Activated T-helper 2 cell treated with anti-CD3 and anti-CD28 coated beads, Interferon-gamma antibody, Interleukin-2, Interleukin-4, amounts not matched to agents 10 μg/mL and 5 μg/mL and 100 μg/mL, durations not matched to agents 14 hours and 24 hours and 36 hours (primary cell): ENCODE measurements at regions not wholly inside any gene's neighbourhood (a gene's known extent, or its start where the extent isn't known, plus 50 kb on each side); places are given as distances from the start of the nearest gene placed in this dataset.

Experiments used
- DNase-seq: peaks from one replicate; pipeline ENCODE4 v3.0.0; 2021; ENCODE audit warnings: low spot score
- H3K27ac Mint-ChIP-seq: one replicate; pipeline ENCODE4 v1.8.0; 2021; ENCODE audit warnings: mixed read lengths
- H3K27me3 Mint-ChIP-seq: one replicate; pipeline ENCODE4 v1.8.0; 2021; ENCODE audit warnings: low read depth, mixed read lengths
- H3K36me3 Mint-ChIP-seq: one replicate; pipeline ENCODE4 v1.8.0; 2021; ENCODE audit warnings: low read depth, mixed read lengths
- H3K4me1 Mint-ChIP-seq: one replicate; pipeline ENCODE4 v1.8.0; 2021; ENCODE audit warnings: low read depth, mixed read lengths
- H3K4me3 Mint-ChIP-seq: one replicate; pipeline ENCODE4 v1.8.0; 2021; ENCODE audit warnings: low read depth, mild to moderate bottlenecking, moderate library complexity, mixed read lengths
- H3K9me3 Mint-ChIP-seq: one replicate; pipeline ENCODE4 v1.8.0; 2021; ENCODE audit warnings: mixed read lengths
- intact Hi-C: fragments of 100-400 bp; cut with micrococcal nuclease; formaldehyde crosslinking; loops from one replicate; pipeline ENCODE4 v1.15.1; 2023

- intact Hi-C loops = no loop called here
- Mint-ChIP-seq H3K4me1 (no peaks in the 10 kb centered on the region), H3K36me3 (no peaks in the 10 kb centered on the region), H3K27me3 (no peaks in the 10 kb centered on the region), H3K4me3 (no peak overlapping the region), H3K27ac (no peak overlapping the region), H3K9me3 (no peaks in the 10 kb centered on the region)
- DNase-seq = no peak
These were observed 178.4 kb upstream of the CDIN1 start for GRCh38 chr15:36400936-36401585.

GRCh38 chr15:36401586-36401966 is 177.8 kb upstream of the CDIN1 start:
- Mint-ChIP-seq H3K27me3 (no peaks in the 10 kb centered on the region), H3K36me3 (no peaks in the 10 kb centered on the region), H3K9me3 (no peaks in the 10 kb centered on the region), H3K27ac (no peak overlapping the region), H3K4me1 (no peaks in the 10 kb centered on the region), H3K4me3 (no peak overlapping the region)
- intact Hi-C loops = no loop called here
- DNase-seq = no peak

GRCh38 chr15:36403351-36403750 is 176.1 kb upstream of the CDIN1 start:
- H3K4me3 Mint-ChIP-seq = no peak overlapping the region
- no peak overlapping the region for H3K27ac Mint-ChIP-seq
- intact Hi-C loops = no loop called here
- no peaks in the 10 kb centered on the region for H3K27me3 Mint-ChIP-seq
- H3K36me3 Mint-ChIP-seq = no peaks in the 10 kb centered on the region
- no peak for DNase-seq
- no peaks in the 10 kb centered on the region for H3K4me1 Mint-ChIP-seq
- no peaks in the 10 kb centered on the region for H3K9me3 Mint-ChIP-seq

- Mint-ChIP-seq H3K36me3 (no peaks in the 10 kb centered on the region), H3K27ac (no peak overlapping the region), H3K9me3 (peaks cover 7% of the 10 kb centered on the region), H3K27me3 (no peaks in the 10 kb centered on the region), H3K4me3 (no peak overlapping the region), H3K4me1 (no peaks in the 10 kb centered on the region)
- intact Hi-C loops = no loop called here
- no peak for DNase-seq
These were observed 173.1 kb upstream of the CDIN1 start for GRCh38 chr15:36406366-36406765.

- DNase-seq = no peak
- H3K4me3 Mint-ChIP-seq = no peak overlapping the region
- H3K4me1 Mint-ChIP-seq = no peaks in the 10 kb centered on the region
- peaks cover 7% of the 10 kb centered on the region for H3K9me3 Mint-ChIP-seq
- intact Hi-C loops = no loop called here
- H3K36me3 Mint-ChIP-seq = no peaks in the 10 kb centered on the region
- no peaks in the 10 kb centered on the region for H3K27me3 Mint-ChIP-seq
- no peak overlapping the region for H3K27ac Mint-ChIP-seq
These were observed 172.5 kb upstream of the CDIN1 start for GRCh38 chr15:36406911-36407310.

- Mint-ChIP-seq H3K27ac (no peak overlapping the region), H3K4me3 (no peak overlapping the region), H3K27me3 (no peaks in the 10 kb centered on the region), H3K4me1 (no peaks in the 10 kb centered on the region), H3K36me3 (no peaks in the 10 kb centered on the region), H3K9me3 (peaks cover 7% of the 10 kb centered on the region)
- DNase-seq = no peak
- intact Hi-C loops = no loop called here
These were observed 171.8 kb upstream of the CDIN1 start for GRCh38 chr15:36407647-36408046.

GRCh38 chr15:36409819-36410218 is 169.6 kb upstream of the CDIN1 start:
- Mint-ChIP-seq H3K9me3 (peaks cover 7% of the 10 kb centered on the region), H3K4me1 (no peaks in the 10 kb centered on the region), H3K36me3 (no peaks in the 10 kb centered on the region), H3K27ac (no peak overlapping the region), H3K4me3 (no peak overlapping the region), H3K27me3 (no peaks in the 10 kb centered on the region)
- no peak for DNase-seq
- intact Hi-C loops = no loop called here

- H3K4me1 Mint-ChIP-seq = no peaks in the 10 kb centered on the region
- DNase-seq = no peak
- no peaks in the 10 kb centered on the region for H3K27me3 Mint-ChIP-seq
- no peak overlapping the region for H3K27ac Mint-ChIP-seq
- no peaks in the 10 kb centered on the region for H3K36me3 Mint-ChIP-seq
- no peak overlapping the region for H3K4me3 Mint-ChIP-seq
- H3K9me3 Mint-ChIP-seq = peaks cover 6% of the 10 kb centered on the region
- intact Hi-C loops = no loop called here
These were observed 164.8 kb upstream of the CDIN1 start for GRCh38 chr15:36414670-36415069.

GRCh38 chr15:36415643-36416042 is 163.8 kb upstream of the CDIN1 start:
- intact Hi-C loops = no loop called here
- Mint-ChIP-seq H3K4me1 (no peaks in the 10 kb centered on the region), H3K4me3 (no peak overlapping the region), H3K36me3 (no peaks in the 10 kb centered on the region), H3K27ac (no peak overlapping the region), H3K9me3 (peaks cover 3% of the 10 kb centered on the region), H3K27me3 (no peaks in the 10 kb centered on the region)
- DNase-seq = no peak

- H3K4me3 Mint-ChIP-seq = no peak overlapping the region
- no peak overlapping the region for H3K27ac Mint-ChIP-seq
- H3K4me1 Mint-ChIP-seq = no peaks in the 10 kb centered on the region
- intact Hi-C loops = no loop called here
- H3K36me3 Mint-ChIP-seq = no peaks in the 10 kb centered on the region
- no peak for DNase-seq
- H3K9me3 Mint-ChIP-seq = peaks cover 3% of the 10 kb centered on the region
- no peaks in the 10 kb centered on the region for H3K27me3 Mint-ChIP-seq
These were observed 156.8 kb upstream of the CDIN1 start for GRCh38 chr15:36422631-36423030.

- no peaks in the 10 kb centered on the region for H3K4me1 Mint-ChIP-seq
- H3K27me3 Mint-ChIP-seq = no peaks in the 10 kb centered on the region
- no peak overlapping the region for H3K27ac Mint-ChIP-seq
- no peaks in the 10 kb centered on the region for H3K9me3 Mint-ChIP-seq
- no peak overlapping the region for H3K4me3 Mint-ChIP-seq
- H3K36me3 Mint-ChIP-seq = no peaks in the 10 kb centered on the region
- intact Hi-C loops = no loop called here
- no peak for DNase-seq
These were observed 152.7 kb upstream of the CDIN1 start for GRCh38 chr15:36426691-36427090.

GRCh38 chr15:36428102-36428845 is 151.2 kb upstream of the CDIN1 start:
- no peak for DNase-seq
- no peak overlapping the region for H3K27ac Mint-ChIP-seq
- no peaks in the 10 kb centered on the region for H3K27me3 Mint-ChIP-seq
- no peaks in the 10 kb centered on the region for H3K36me3 Mint-ChIP-seq
- intact Hi-C loops = no loop called here
- H3K4me3 Mint-ChIP-seq = no peak overlapping the region
- H3K9me3 Mint-ChIP-seq = no peaks in the 10 kb centered on the region
- no peaks in the 10 kb centered on the region for H3K4me1 Mint-ChIP-seq

GRCh38 chr15:36429707-36430106 is 149.7 kb upstream of the CDIN1 start:
- no peak overlapping the region for H3K27ac Mint-ChIP-seq
- no peak for DNase-seq
- intact Hi-C loops = no loop called here
- H3K9me3 Mint-ChIP-seq = no peaks in the 10 kb centered on the region
- no peaks in the 10 kb centered on the region for H3K36me3 Mint-ChIP-seq
- H3K4me1 Mint-ChIP-seq = no peaks in the 10 kb centered on the region
- no peaks in the 10 kb centered on the region for H3K27me3 Mint-ChIP-seq
- H3K4me3 Mint-ChIP-seq = no peak overlapping the region
